ENCODE measurements at regions not wholly inside any gene's neighbourhood (a gene's known extent, or its start where the extent isn't known, plus 50 kb on each side); places are given as distances from the start of the nearest gene placed in this dataset.
"Not testable (repeated sequence)": the region's sequence is repeated elsewhere in the genome, so short reads cannot be mapped to it uniquely, and the experiment has no call there.

GRCh38 chr3:86772699-86773098 lies 218.2 kb downstream of the VGLL3 start:
- intact Hi-C loops (cut with micrococcal nuclease) = loop anchor here (5.0 kb wide), 2 partner anchors 730 to 1410 kb away; no protein-coding TSS in a partner anchor
- no peaks in the 10 kb centered on the region for H3K4me1 ChIP-seq (ENCODE audit: insufficient read depth, low read length)
- no peaks in the 10 kb centered on the region for H4K20me1 ChIP-seq (ENCODE audit: low read length)
- no peak for TF ChIP-seq CTCF (conservative IDR thresholded peaks at IDR 0.05; ENCODE audit: low read depth, low read length)
- no peak overlapping the region for H3K27ac ChIP-seq (ENCODE audit: low read length)
- BruUV-seq (replicated peaks) = no TSS peak
- H3K36me3 ChIP-seq (ENCODE audit: low read depth, low read length) = no peaks in the 10 kb centered on the region
- no peaks in the 10 kb centered on the region for H3K9me3 ChIP-seq (ENCODE audit: low read length)
- no peak overlapping the region for H3K4me2 ChIP-seq (ENCODE audit: low read length)
- H2AFZ ChIP-seq (ENCODE audit: low read length) = no peak overlapping the region
- no peaks in the 10 kb centered on the region for H3K9me2 ChIP-seq (replicated peaks; ENCODE audit: low read length)
- no peak overlapping the region for H3K4me3 ChIP-seq (ENCODE audit: low read length)
- ATAC-seq (no peak), DNase-seq (no peak)
- H3K79me2 ChIP-seq (ENCODE audit: low read length) = no peaks in the 10 kb centered on the region
- CTCF ChIA-PET = interaction anchor here (0.9 kb wide), 1 partner anchor 70 kb away, joined by 3 read pairs; no protein-coding TSS in a partner anchor
- H3K9ac ChIP-seq (ENCODE audit: low read length) = no peak overlapping the region
- no peaks in the 10 kb centered on the region for H3K27me3 ChIP-seq (ENCODE audit: low read length)
- POLR2A ChIA-PET (ENCODE audit: unreplicated experiment) = no interaction called here
- no peaks in the 10 kb centered on the region for H3F3A ChIP-seq (ENCODE audit: low read length, unreplicated experiment)

DNA sequence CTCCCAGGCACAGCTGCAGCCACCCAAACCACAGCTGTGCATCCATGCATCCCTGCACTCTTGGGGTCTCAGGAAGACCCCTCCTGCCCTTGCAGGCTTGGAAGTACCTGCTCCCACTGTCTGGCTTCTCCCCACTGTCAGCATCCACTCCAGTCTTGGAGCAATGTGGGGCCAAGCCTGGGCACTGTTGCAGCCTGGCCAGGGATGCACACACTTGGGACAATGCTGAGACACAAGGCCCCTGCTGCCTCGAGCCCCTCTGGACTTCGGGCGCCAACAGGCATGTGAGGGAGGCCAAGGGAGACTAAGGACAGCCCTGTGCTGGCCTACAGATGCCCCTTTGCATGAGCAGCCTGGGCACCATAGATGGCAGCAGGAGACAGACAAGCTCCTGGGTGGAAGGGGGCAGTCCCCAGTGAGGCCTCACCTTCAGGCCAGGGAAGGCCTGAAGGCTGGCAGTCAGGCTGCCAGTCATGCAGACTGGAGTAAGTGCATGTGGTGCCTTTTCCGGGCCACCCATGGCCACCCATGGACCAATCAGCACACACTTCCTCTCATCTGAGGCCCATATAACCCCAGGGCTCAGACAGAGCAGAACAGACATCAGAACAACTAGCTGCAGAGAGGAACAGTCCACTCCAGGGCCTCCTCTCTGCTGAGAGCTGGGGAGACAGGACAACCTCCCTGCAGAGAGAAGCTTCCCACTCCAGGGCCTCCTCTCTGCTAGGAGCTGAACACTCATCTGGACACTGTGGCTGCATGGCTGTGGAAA lies 219.0 kb downstream of the VGLL3 start:
- Histone ChIP-seq H3K36me3 (ENCODE audit: low read depth, low read length) (no peaks in the 10 kb centered on the region), H3K27ac (ENCODE audit: low read length) (no peak overlapping the region), H3K9me2 (replicated peaks; ENCODE audit: low read length) (no peaks in the 10 kb centered on the region), H3F3A (ENCODE audit: low read length, unreplicated experiment) (no peaks in the 10 kb centered on the region), H3K27me3 (ENCODE audit: low read length) (no peaks in the 10 kb centered on the region), H4K20me1 (ENCODE audit: low read length) (no peaks in the 10 kb centered on the region), H3K4me1 (ENCODE audit: insufficient read depth, low read length) (no peaks in the 10 kb centered on the region), H3K9ac (ENCODE audit: low read length) (no peak overlapping the region), H3K9me3 (ENCODE audit: low read length) (no peaks in the 10 kb centered on the region), H3K4me3 (ENCODE audit: low read length) (no peak overlapping the region), H2AFZ (ENCODE audit: low read length) (no peak overlapping the region; the same call in 1 of the 2 replicates), H3K79me2 (ENCODE audit: low read length) (no peaks in the 10 kb centered on the region), H3K4me2 (ENCODE audit: low read length) (no peak overlapping the region)
- peak; percentile 45 for ATAC-seq
- TF ChIP-seq EZH2phosphoT487 (IDR thresholded peaks at IDR 0.05; ENCODE audit: borderline replicate concordance, low read length) (no peak), CTCF (conservative IDR thresholded peaks at IDR 0.05; ENCODE audit: low read depth, low read length) (no peak), EZH2 (IDR thresholded peaks at IDR 0.05; ENCODE audit: low read length, unreplicated experiment) (no peak)
- intact Hi-C loops (cut with micrococcal nuclease) = loop anchor here (5.0 kb wide), 2 partner anchors 730 to 1410 kb away; no protein-coding TSS in a partner anchor
- ChIA-PET CTCF (interaction anchor here (0.9 kb wide), 1 partner anchor 69 kb away, joined by 3 read pairs; no protein-coding TSS in a partner anchor), POLR2A (ENCODE audit: unreplicated experiment) (no interaction called here)
- no peak for DNase-seq
- no TSS peak for BruUV-seq (replicated peaks)

DNA sequence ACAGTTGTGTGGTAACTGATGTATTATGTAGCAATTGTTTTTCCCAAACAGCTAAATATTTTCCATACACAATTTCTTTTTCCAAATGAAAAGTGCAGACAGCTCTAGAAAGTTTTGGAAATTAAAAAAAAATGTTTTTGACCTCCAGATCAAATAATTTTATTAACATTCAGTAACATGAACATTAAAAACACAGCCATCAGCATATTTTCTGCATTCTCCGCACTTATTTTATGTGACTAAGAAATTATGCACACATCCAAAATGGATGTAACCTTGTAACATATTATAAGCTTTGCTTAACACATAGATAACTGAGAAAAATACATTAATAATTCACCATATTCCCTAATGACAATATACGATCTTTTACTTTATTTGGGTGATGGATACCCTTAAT lies 224.6 kb downstream of the VGLL3 start:
- BruUV-seq (replicated peaks) = no TSS peak
- Histone ChIP-seq H3K4me3 (ENCODE audit: low read length) (no peak overlapping the region), H3K4me2 (ENCODE audit: low read length) (no peak overlapping the region), H3F3A (ENCODE audit: low read length, unreplicated experiment) (no peaks in the 10 kb centered on the region), H3K79me2 (ENCODE audit: low read length) (no peaks in the 10 kb centered on the region), H3K4me1 (ENCODE audit: insufficient read depth, low read length) (no peaks in the 10 kb centered on the region), H4K20me1 (ENCODE audit: low read length) (no peaks in the 10 kb centered on the region), H3K36me3 (ENCODE audit: low read depth, low read length) (no peaks in the 10 kb centered on the region), H3K9me3 (ENCODE audit: low read length) (no peaks in the 10 kb centered on the region), H3K9ac (ENCODE audit: low read length) (no peak overlapping the region), H3K27me3 (ENCODE audit: low read length) (no peaks in the 10 kb centered on the region), H3K9me2 (replicated peaks; ENCODE audit: low read length) (no peaks in the 10 kb centered on the region), H2AFZ (ENCODE audit: low read length) (no peak overlapping the region), H3K27ac (ENCODE audit: low read length) (no peak overlapping the region)
- no peak for ATAC-seq
- no peak for DNase-seq
- TF ChIP-seq EZH2 (IDR thresholded peaks at IDR 0.05; ENCODE audit: low read length, unreplicated experiment) (no peak), EZH2phosphoT487 (IDR thresholded peaks at IDR 0.05; ENCODE audit: borderline replicate concordance, low read length) (no peak), CTCF (conservative IDR thresholded peaks at IDR 0.05; ENCODE audit: low read depth, low read length) (no peak)
- CTCF ChIA-PET = no interaction called here
- POLR2A ChIA-PET (ENCODE audit: unreplicated experiment) = no interaction called here
- intact Hi-C loops (cut with micrococcal nuclease) = no loop called here

DNA sequence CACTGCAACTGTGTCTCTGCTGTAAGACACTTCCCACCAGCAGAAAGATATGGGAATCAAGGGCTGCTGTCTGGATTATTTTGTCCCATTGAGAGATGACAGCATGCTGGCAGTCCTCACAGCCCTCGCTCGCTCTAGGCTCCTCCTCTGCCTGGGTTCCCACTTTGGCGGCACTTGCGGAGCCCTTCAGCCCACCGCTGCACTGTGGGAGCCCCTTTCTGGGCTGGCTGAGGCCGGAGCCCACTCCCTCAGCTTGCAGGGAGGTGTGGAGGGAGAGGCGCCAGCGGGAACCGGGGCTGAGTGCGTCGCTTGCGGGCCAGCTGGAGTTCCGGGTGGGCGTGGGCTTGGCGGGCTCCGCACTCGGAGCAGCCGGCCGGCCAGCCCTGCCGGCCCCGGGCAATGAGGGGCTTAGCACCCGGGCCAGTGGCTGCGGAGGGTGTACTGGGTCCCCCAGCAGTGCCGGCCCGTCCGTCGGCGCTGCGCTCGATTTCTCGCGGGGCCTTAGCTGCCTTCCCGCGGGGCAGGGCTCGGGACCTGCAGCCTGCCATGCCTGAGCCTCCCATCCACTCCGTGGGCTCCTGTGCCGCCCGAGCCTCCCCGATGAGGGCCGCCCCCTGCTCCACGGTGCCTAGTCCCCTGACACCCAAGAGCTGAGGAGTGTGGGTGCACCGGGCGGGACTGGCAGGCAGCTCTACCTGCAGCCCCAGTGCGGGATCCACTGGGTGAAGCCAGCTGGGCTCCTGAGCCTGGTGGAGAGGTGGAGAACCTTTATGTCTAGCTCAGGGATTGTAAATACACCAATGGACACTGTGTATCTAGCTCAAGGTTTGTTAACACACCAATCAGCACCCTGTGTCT lies 233.4 kb downstream of the VGLL3 start:
- H3F3A ChIP-seq (ENCODE audit: low read length, unreplicated experiment); H3K79me2 ChIP-seq (ENCODE audit: low read length); H3K36me3 ChIP-seq (ENCODE audit: low read depth, low read length); H2AFZ ChIP-seq (ENCODE audit: low read length); ATAC-seq; H3K27me3 ChIP-seq (ENCODE audit: low read length); H3K9ac ChIP-seq (ENCODE audit: low read length); BruUV-seq (replicated peaks); intact Hi-C loops (cut with micrococcal nuclease); H3K4me2 ChIP-seq (ENCODE audit: low read length); H3K27ac ChIP-seq (ENCODE audit: low read length); H3K9me3 ChIP-seq (ENCODE audit: low read length); DNase-seq; H3K4me1 ChIP-seq (ENCODE audit: insufficient read depth, low read length); CTCF ChIA-PET; H4K20me1 ChIP-seq (ENCODE audit: low read length); POLR2A ChIA-PET (ENCODE audit: unreplicated experiment); H3K4me3 ChIP-seq (ENCODE audit: low read length); H3K9me2 ChIP-seq (replicated peaks; ENCODE audit: low read length): not testable (repeated sequence)
